HCT116 (cell line): ENCODE measurements at regions not wholly inside any gene's neighbourhood (a gene's known extent, or its start where the extent isn't known, plus 50 kb on each side); places are given as distances from the start of the nearest gene placed in this dataset.

Source experiments
- ATAC-seq: fragments of 200-7000 bp; cut with Tn5 transposase; 2 replicates; pipeline ENCODE4 v1.9.1; 2020; ENCODE audit warnings: mild to moderate bottlenecking, moderate library complexity
- BruUV-seq: library from RNA; stranded (reverse); fragments of 400-500 nt; replicated peaks from 2 replicates; lab custom pipeline; 2021; lab: Mats Ljungman, UMichigan
- CTCF ChIA-PET: fragments of 300-600 bp; sonication (Branson Sonifier 250); formaldehyde crosslinking; loops from one replicate; lab custom pipeline; 2021; ENCODE audit warnings: antibody characterized with exemption; lab: Charles Lee
- POLR2A ChIA-PET: fragments of 300-600, 350-600 bp; sonication (Branson Sonifier 250); formaldehyde crosslinking; loops from one replicate; lab custom pipeline; 2021; ENCODE audit warnings: antibody characterized with exemption; lab: Charles Lee
- RAD21 ChIA-PET, 2 experiments: fragments of 300-600 bp; sonication (Branson Sonifier 250); formaldehyde crosslinking; loops; one replicate each; lab custom pipeline; 2023; ENCODE audit warnings: low total read pairs in 2 of 2; ENCODE audit not compliant: uncharacterized antibody in 2 of 2, unreplicated experiment in 2 of 2, low non-redundant PET in 1 of 2; lab: Charles Lee
- DNase-seq: peaks from one replicate; pipeline ENCODE4 v3.0.0-alpha.2; 2010; ENCODE audit warnings: low read depth, low spot score
- H2AFZ ChIP-seq: fragments of 200-600 bp; shearing (Covaris generic), sonication (generic); 2 replicates; pipeline ENCODE4 v1.6.1; 2017; ENCODE audit warnings: low read depth, mixed run types, mixed read lengths, antibody characterized with exemption, low read length; ENCODE audit not compliant: poor library complexity, severe bottlenecking
- H3K27ac ChIP-seq: 2 replicates; pipeline ENCODE4 v1.5.1; 2012; ENCODE audit warnings: low read depth, low read length
- H3K27me3 ChIP-seq: fragments of 200-600 bp; sonication (generic); 2 replicates; pipeline ENCODE4 v1.6.1; 2016; ENCODE audit warnings: mixed run types, low read length, mixed read lengths; ENCODE audit not compliant: insufficient read depth
- H3K36me3 ChIP-seq, 2 experiments: fragments of 200-500 bp in 1 of 2; fragments of 200-600 bp in 1 of 2; sonication (Bioruptor generic) in 1 of 2; sonication (generic) in 1 of 2; 2 replicates each; pipeline versions ENCODE4 v1.5.1 to v1.6.1; 2014 to 2016; ENCODE audit warnings: low read length in 2 of 2, inconsistent platforms in 1 of 2, mixed read lengths in 1 of 2, mixed run types in 1 of 2; ENCODE audit not compliant: insufficient read depth in 2 of 2, control insufficient read depth in 1 of 2
- H3K4me1 ChIP-seq, 2 experiments: fragments of 200-600 bp in 1 of 2; sonication (generic) in 1 of 2; 2 replicates each; pipeline versions ENCODE4 v1.5.1 to v1.6.1; 2012 to 2017; ENCODE audit warnings: low read length in 2 of 2, inconsistent platforms in 1 of 2, mild to moderate bottlenecking in 1 of 2, mixed read lengths in 1 of 2, mixed run types in 1 of 2, moderate library complexity in 1 of 2; ENCODE audit not compliant: insufficient read depth in 2 of 2, control insufficient read depth in 1 of 2
- H3K4me2 ChIP-seq: fragments of 200-600 bp; sonication (generic); 2 replicates; pipeline ENCODE4 v1.6.1; 2017; ENCODE audit warnings: mixed run types, low read length, mixed read lengths
- H3K4me3 ChIP-seq, 2 experiments: fragments of 200-600 bp in 1 of 2; sonication (generic) in 1 of 2; replicated peaks in 1 of 2; 2 replicates each; pipeline ENCODE4 v1.5.1; 2011 to 2016; ENCODE audit warnings: low read length in 2 of 2, control low read depth in 1 of 2, low read depth in 1 of 2, mild to moderate bottlenecking in 1 of 2, mixed read lengths in 1 of 2, mixed run types in 1 of 2
- H3K79me2 ChIP-seq: fragments of 200-600 bp; sonication (generic); 2 replicates; pipeline ENCODE4 v1.6.1; 2017; ENCODE audit warnings: mild to moderate bottlenecking, mixed run types, low read length, moderate library complexity, mixed read lengths; ENCODE audit not compliant: insufficient read depth
- H3K9ac ChIP-seq: fragments of 200-600 bp; sonication (generic); 2 replicates; pipeline ENCODE4 v1.6.1; 2016; ENCODE audit warnings: low read length, mixed read lengths
- H3K9me2 ChIP-seq: fragments of 200-600 bp; sonication (generic), shearing (Covaris generic); 2 replicates; pipeline ENCODE4 v1.6.1; 2017; ENCODE audit warnings: mixed run types, mild to moderate bottlenecking, moderate library complexity; ENCODE audit not compliant: insufficient read depth
- H3K9me3 ChIP-seq, 2 experiments: fragments of 200-500 bp in 1 of 2; fragments of 200-600 bp in 1 of 2; sonication (Bioruptor generic) in 1 of 2; sonication (generic) in 1 of 2; 2 replicates each; pipeline ENCODE4 v1.6.1; 2014 to 2017; ENCODE audit warnings: low read length in 2 of 2, mixed read lengths in 2 of 2, inconsistent platforms in 1 of 2, low read depth in 1 of 2, mild to moderate bottlenecking in 1 of 2, mixed run types in 1 of 2, moderate library complexity in 1 of 2; ENCODE audit not compliant: control insufficient read depth in 1 of 2, insufficient read depth in 1 of 2
- H4K20me1 ChIP-seq: fragments of 200-600 bp; sonication (generic), shearing (Covaris generic); 2 replicates; pipeline ENCODE4 v1.6.1; 2017; ENCODE audit warnings: mixed run types, mild to moderate bottlenecking, moderate library complexity; ENCODE audit not compliant: insufficient read depth
- ATF3 ChIP-seq: IDR thresholded peaks from 2 replicates; pipeline ENCODE4 v1.6.1; 2012
- CBX3 ChIP-seq: IDR thresholded peaks from 2 replicates; pipeline ENCODE4 v1.6.1; 2012; ENCODE audit warnings: low read depth
- CEBPB ChIP-seq: IDR thresholded peaks from 2 replicates; pipeline ENCODE4 v1.6.1; 2012; ENCODE audit warnings: low read depth
- CTCF ChIP-seq, 3 experiments: fragments of 200-600 bp in 1 of 3; sonication (generic) in 1 of 3; IDR thresholded peaks in 2 of 3; conservative IDR thresholded peaks in 1 of 3; 2 replicates each; pipeline ENCODE4 v1.5.1; 2012 to 2017; ENCODE audit warnings: low read depth in 2 of 3, low read length in 2 of 3, antibody characterized with exemption in 1 of 3, borderline replicate concordance in 1 of 3, control low read depth in 1 of 3, mild to moderate bottlenecking in 1 of 3, mixed read lengths in 1 of 3, mixed run types in 1 of 3, moderate library complexity in 1 of 3; ENCODE audit not compliant: insufficient read depth in 1 of 3
- EGR1 ChIP-seq: IDR thresholded peaks from 2 replicates; pipeline ENCODE4 v1.6.1; 2012; ENCODE audit warnings: low read depth
- ELF1 ChIP-seq: IDR thresholded peaks from 2 replicates; pipeline ENCODE4 v1.6.1; 2012; ENCODE audit warnings: low read depth, borderline replicate concordance
- FOSL1 ChIP-seq: IDR thresholded peaks from 2 replicates; pipeline ENCODE4 v1.6.1; 2012; ENCODE audit warnings: low read depth
- POLR2A ChIP-seq: IDR thresholded peaks from 2 replicates; pipeline ENCODE4 v1.7.0; 2011; ENCODE audit warnings: borderline replicate concordance; ENCODE audit not compliant: insufficient read depth, insufficient read length; ENCODE audit errors: extremely low read depth
- POLR2AphosphoS5 ChIP-seq: IDR thresholded peaks from 2 replicates; pipeline ENCODE4 v1.6.1; 2011; ENCODE audit warnings: mild to moderate bottlenecking, low read depth, low read length, moderate library complexity
- RAD21 ChIP-seq: IDR thresholded peaks from 2 replicates; pipeline ENCODE4 v1.6.1; 2012; ENCODE audit warnings: low read depth, mild to moderate bottlenecking
- SIN3A ChIP-seq: IDR thresholded peaks from 2 replicates; pipeline ENCODE4 v1.6.1; 2012; ENCODE audit warnings: low read depth
- SP1 ChIP-seq: IDR thresholded peaks from 2 replicates; pipeline ENCODE4 v1.6.1; 2012; ENCODE audit warnings: low read depth
- SRF ChIP-seq: IDR thresholded peaks from 2 replicates; pipeline ENCODE4 v1.6.1; 2012; ENCODE audit warnings: low read depth
- TCF7L2 ChIP-seq: IDR thresholded peaks from 2 replicates; pipeline ENCODE4 v1.7.0; 2011; ENCODE audit warnings: borderline replicate concordance, inconsistent platforms; ENCODE audit not compliant: insufficient read depth, insufficient read length; ENCODE audit errors: extremely low read depth
- YY1 ChIP-seq: IDR thresholded peaks from 2 replicates; pipeline ENCODE4 v1.6.1; 2011; ENCODE audit warnings: low read length, low read depth, moderate library complexity, mild to moderate bottlenecking; ENCODE audit not compliant: insufficient replicate concordance; ENCODE audit errors: extremely low read depth
- intact Hi-C: fragments of 100-400 bp; cut with micrococcal nuclease; formaldehyde crosslinking; loops from 2 replicates; pipeline ENCODE4 v1.10.0; 2022
- TF ChIP-seq, protein P1 (sequence below): IDR thresholded peaks from 2 replicates; pipeline ENCODE4 v1.6.1; 2011; ENCODE audit warnings: mild to moderate bottlenecking, low read length, moderate library complexity; ENCODE audit not compliant: insufficient replicate concordance; ENCODE audit errors: extremely low read depth
- TF ChIP-seq, protein P2 (sequence below): IDR thresholded peaks from 2 replicates; pipeline ENCODE4 v1.6.1; 2012

- Histone ChIP-seq H3K4me1 (no peaks in the 10 kb centered on the region), H4K20me1 (no peaks in the 10 kb centered on the region), H3K27me3 (no peaks in the 10 kb centered on the region), H3K36me3 (no peaks in the 10 kb centered on the region), H3K9me3 (no peaks in the 10 kb centered on the region), H2AFZ (no peak overlapping the region), H3K9me2 (no peaks in the 10 kb centered on the region; the same call in 1 of the 2 replicates), H3K79me2 (no peaks in the 10 kb centered on the region), H3K4me2 (no peak overlapping the region), H3K9ac (no peak overlapping the region), H3K4me3 (no peak overlapping the region), H3K27ac (no peak overlapping the region)
- ChIA-PET CTCF (no interaction called here), POLR2A (no interaction called here), RAD21 (no interaction called here)
- TF ChIP-seq EGR1: no peak
- TF ChIP-seq ATF3: no peak
- no peak for TF ChIP-seq POLR2AphosphoS5
- TF ChIP-seq, protein P1, sequence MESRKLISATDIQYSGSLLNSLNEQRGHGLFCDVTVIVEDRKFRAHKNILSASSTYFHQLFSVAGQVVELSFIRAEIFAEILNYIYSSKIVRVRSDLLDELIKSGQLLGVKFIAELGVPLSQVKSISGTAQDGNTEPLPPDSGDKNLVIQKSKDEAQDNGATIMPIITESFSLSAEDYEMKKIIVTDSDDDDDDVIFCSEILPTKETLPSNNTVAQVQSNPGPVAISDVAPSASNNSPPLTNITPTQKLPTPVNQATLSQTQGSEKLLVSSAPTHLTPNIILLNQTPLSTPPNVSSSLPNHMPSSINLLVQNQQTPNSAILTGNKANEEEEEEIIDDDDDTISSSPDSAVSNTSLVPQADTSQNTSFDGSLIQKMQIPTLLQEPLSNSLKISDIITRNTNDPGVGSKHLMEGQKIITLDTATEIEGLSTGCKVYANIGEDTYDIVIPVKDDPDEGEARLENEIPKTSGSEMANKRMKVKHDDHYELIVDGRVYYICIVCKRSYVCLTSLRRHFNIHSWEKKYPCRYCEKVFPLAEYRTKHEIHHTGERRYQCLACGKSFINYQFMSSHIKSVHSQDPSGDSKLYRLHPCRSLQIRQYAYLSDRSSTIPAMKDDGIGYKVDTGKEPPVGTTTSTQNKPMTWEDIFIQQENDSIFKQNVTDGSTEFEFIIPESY: no peak
- TF ChIP-seq FOSL1: no peak
- TF ChIP-seq, protein P2, sequence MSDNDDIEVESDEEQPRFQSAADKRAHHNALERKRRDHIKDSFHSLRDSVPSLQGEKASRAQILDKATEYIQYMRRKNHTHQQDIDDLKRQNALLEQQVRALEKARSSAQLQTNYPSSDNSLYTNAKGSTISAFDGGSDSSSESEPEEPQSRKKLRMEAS: no peak
- TF ChIP-seq SIN3A: no peak
- no peak for TF ChIP-seq CBX3
- TF ChIP-seq SP1: no peak
- no peak for TF ChIP-seq SRF
- TF ChIP-seq CTCF (IDR thresholded peaks at IDR 0.05 in 2 of 3, conservative IDR thresholded peaks at IDR 0.05 in 1 of 3; ENCODE audit: borderline replicate concordance in 1 of 3, insufficient read depth in 1 of 3, low read depth in 2 of 3, low read length in 2 of 3): no peak
- no peak for TF ChIP-seq RAD21
- no peak for TF ChIP-seq POLR2A
- no peak for TF ChIP-seq YY1
- no peak for TF ChIP-seq CEBPB
- no peak for TF ChIP-seq ELF1
- no peak for TF ChIP-seq TCF7L2
- BruUV-seq: no TSS peak
- ATAC-seq (no peak), DNase-seq (no peak)
- intact Hi-C loops: no loop called here
Observed at GRCh38 chr1:187374742-187375141, 546.0 kb downstream of the PLA2G4A start.
